ENCODE measurements at regions not wholly inside any gene's neighbourhood (a gene's known extent, or its start where the extent isn't known, plus 50 kb on each side); places are given as distances from the start of the nearest gene placed in this dataset.

- TF ChIP-seq CTCF (IDR thresholded peaks at IDR 0.05; ENCODE audit: poor library complexity, severe bottlenecking) (no peak), RAD21 (conservative IDR thresholded peaks at IDR 0.05) (no peak), MXI1 (conservative IDR thresholded peaks at IDR 0.05; ENCODE audit: poor library complexity, severe bottlenecking) (no peak)
Observed at GRCh38 chr9:75447281-75447680, 359.0 kb downstream of the OSTF1 start.
